WI38 (cell line): ENCODE measurements at regions not wholly inside any gene's neighbourhood (a gene's known extent, or its start where the extent isn't known, plus 50 kb on each side); places are given as distances from the start of the nearest gene placed in this dataset.

Experiments
- H3K4me3 ChIP-seq: 2 replicates; pipeline ENCODE4 v1.5.1; 2011; ENCODE audit warnings: low read depth, mild to moderate bottlenecking, control low read depth, low read length
- TF ChIP-seq, protein P1 (sequence below): IDR thresholded peaks from 2 replicates; pipeline ENCODE4 v1.5.1; 2012; ENCODE audit warnings: low read depth, mild to moderate bottlenecking, control low read depth, low read length

- TF ChIP-seq, protein P1, sequence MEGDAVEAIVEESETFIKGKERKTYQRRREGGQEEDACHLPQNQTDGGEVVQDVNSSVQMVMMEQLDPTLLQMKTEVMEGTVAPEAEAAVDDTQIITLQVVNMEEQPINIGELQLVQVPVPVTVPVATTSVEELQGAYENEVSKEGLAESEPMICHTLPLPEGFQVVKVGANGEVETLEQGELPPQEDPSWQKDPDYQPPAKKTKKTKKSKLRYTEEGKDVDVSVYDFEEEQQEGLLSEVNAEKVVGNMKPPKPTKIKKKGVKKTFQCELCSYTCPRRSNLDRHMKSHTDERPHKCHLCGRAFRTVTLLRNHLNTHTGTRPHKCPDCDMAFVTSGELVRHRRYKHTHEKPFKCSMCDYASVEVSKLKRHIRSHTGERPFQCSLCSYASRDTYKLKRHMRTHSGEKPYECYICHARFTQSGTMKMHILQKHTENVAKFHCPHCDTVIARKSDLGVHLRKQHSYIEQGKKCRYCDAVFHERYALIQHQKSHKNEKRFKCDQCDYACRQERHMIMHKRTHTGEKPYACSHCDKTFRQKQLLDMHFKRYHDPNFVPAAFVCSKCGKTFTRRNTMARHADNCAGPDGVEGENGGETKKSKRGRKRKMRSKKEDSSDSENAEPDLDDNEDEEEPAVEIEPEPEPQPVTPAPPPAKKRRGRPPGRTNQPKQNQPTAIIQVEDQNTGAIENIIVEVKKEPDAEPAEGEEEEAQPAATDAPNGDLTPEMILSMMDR: no peak
- H3K4me3 ChIP-seq: no peak overlapping the region
These were observed 49.9 kb upstream of the DAPK1 start for GRCh38 chr9:87447547-87448432.
